WTC11 (cell line): ENCODE measurements at regions not wholly inside any gene's neighbourhood (a gene's known extent, or its start where the extent isn't known, plus 50 kb on each side); places are given as distances from the start of the nearest gene placed in this dataset.

Experiments used
- ATAC-seq: fragments of 200-7000 bp; cut with Tn5 transposase; 2 replicates; pipeline ENCODE4 v1.10.0; 2021; ENCODE audit warnings: mild to moderate bottlenecking, moderate library complexity
- CTCF ChIA-PET: fragments of 300-600 bp; sonication (Branson Sonifier 250); formaldehyde crosslinking; loops from one replicate; lab custom pipeline; 2021; ENCODE audit warnings: antibody characterized with exemption; lab: Charles Lee
- POLR2A ChIA-PET: fragments of 350-600 bp; sonication (Branson Sonifier 250); formaldehyde crosslinking; loops from one replicate; lab custom pipeline; 2021; ENCODE audit warnings: antibody characterized with exemption; lab: Charles Lee
- DNase-seq: peaks from one replicate; pipeline ENCODE4 v3.0.0; 2021; ENCODE audit warnings: low spot score
- H3K27ac Mint-ChIP-seq: 2 replicates; pipeline ENCODE4 v1.8.0; 2021; ENCODE audit warnings: mixed read lengths
- H3K27me3 Mint-ChIP-seq: 2 replicates; pipeline ENCODE4 v1.8.0; 2021; ENCODE audit warnings: low read depth, mild to moderate bottlenecking, moderate library complexity, mixed read lengths
- H3K36me3 Mint-ChIP-seq: 2 replicates; pipeline ENCODE4 v1.8.0; 2021; ENCODE audit warnings: mixed read lengths
- H3K4me1 Mint-ChIP-seq: 2 replicates; pipeline ENCODE4 v1.8.0; 2022; ENCODE audit warnings: mixed read lengths
- H3K4me3 Mint-ChIP-seq: 2 replicates; pipeline ENCODE4 v1.8.0; 2021; ENCODE audit warnings: mild to moderate bottlenecking, moderate library complexity, mixed read lengths
- H3K9me3 Mint-ChIP-seq: 2 replicates; pipeline ENCODE4 v1.8.0; 2021; ENCODE audit warnings: mixed read lengths
- CREB1 ChIP-seq: sonication (generic); formaldehyde crosslinking; IDR thresholded peaks from 2 replicates; pipeline ENCODE4 v1.8.0; 2023; ENCODE audit warnings: mild to moderate bottlenecking, missing genetic modification reagents
- ELF4 ChIP-seq: sonication (generic); formaldehyde crosslinking; IDR thresholded peaks from 2 replicates; pipeline ENCODE4 v1.8.1; 2022; ENCODE audit warnings: low read depth, mild to moderate bottlenecking, moderate library complexity, missing genetic modification reagents
- FOXK1 ChIP-seq: sonication (generic); formaldehyde crosslinking; IDR thresholded peaks from 2 replicates; pipeline ENCODE4 v1.8.0; 2022; ENCODE audit warnings: mild to moderate bottlenecking, moderate library complexity, missing genetic modification reagents
- HMGA2 ChIP-seq: fragments of 250-450 bp; sonication (Bioruptor Pico); IDR thresholded peaks from 2 replicates; pipeline ENCODE4 v1.4.0; 2021; ENCODE audit warnings: mild to moderate bottlenecking, moderate library complexity
- IRF2 ChIP-seq: sonication (generic); formaldehyde crosslinking; IDR thresholded peaks from 2 replicates; pipeline ENCODE4 v1.8.0; 2022; ENCODE audit warnings: low read depth, missing genetic modification reagents, borderline replicate concordance
- MXD4 ChIP-seq: fragments of 250-450 bp; sonication (Bioruptor Pico); IDR thresholded peaks from 2 replicates; pipeline ENCODE4 v1.8.0; 2021; ENCODE audit warnings: mild to moderate bottlenecking, moderate library complexity, borderline replicate concordance
- RELA ChIP-seq: sonication (generic); formaldehyde crosslinking; IDR thresholded peaks from 2 replicates; pipeline ENCODE4 v1.8.1; 2022; ENCODE audit warnings: missing genetic modification reagents, mild to moderate bottlenecking, borderline replicate concordance
- SP1 ChIP-seq: sonication (generic); formaldehyde crosslinking; conservative IDR thresholded peaks from 2 replicates; pipeline ENCODE4 v1.8.1; 2022; ENCODE audit warnings: missing genetic modification reagents
- TCF7 ChIP-seq: sonication (generic); formaldehyde crosslinking; IDR thresholded peaks from 2 replicates; pipeline ENCODE4 v1.8.0; 2022; ENCODE audit warnings: mild to moderate bottlenecking, low read depth, missing genetic modification reagents, moderate library complexity
- ZNF219 ChIP-seq: sonication (generic); formaldehyde crosslinking; IDR thresholded peaks from 2 replicates; pipeline ENCODE4 v1.8.0; 2023; ENCODE audit warnings: missing genetic modification reagents, mild to moderate bottlenecking, borderline replicate concordance
- ZNF317 ChIP-seq: sonication (generic); formaldehyde crosslinking; IDR thresholded peaks from 2 replicates; pipeline ENCODE4 v1.8.1; 2023; ENCODE audit warnings: low read depth, mild to moderate bottlenecking, moderate library complexity, missing genetic modification reagents, borderline replicate concordance
- ZNF396 ChIP-seq: fragments of 250-450 bp; sonication (Bioruptor Pico); IDR thresholded peaks from 2 replicates; pipeline ENCODE4 v1.8.0; 2021; ENCODE audit warnings: mild to moderate bottlenecking, moderate library complexity, borderline replicate concordance
- TF ChIP-seq, protein P1 (sequence below): sonication (generic); formaldehyde crosslinking; IDR thresholded peaks from 2 replicates; pipeline ENCODE4 v1.8.1; 2023; ENCODE audit warnings: mild to moderate bottlenecking, missing genetic modification reagents
- TF ChIP-seq, protein P2 (sequence below): fragments of 250-450 bp; sonication (Bioruptor Pico); conservative IDR thresholded peaks from 2 replicates; pipeline ENCODE4 v1.9.0; 2021; ENCODE audit warnings: mild to moderate bottlenecking
- TF ChIP-seq, protein P3 (sequence below): sonication (generic); formaldehyde crosslinking; IDR thresholded peaks from 2 replicates; pipeline ENCODE4 v1.8.1; 2023; ENCODE audit warnings: mild to moderate bottlenecking, moderate library complexity, missing genetic modification reagents
- TF ChIP-seq, protein P4 (sequence below): sonication (generic); formaldehyde crosslinking; IDR thresholded peaks from 2 replicates; pipeline ENCODE4 v1.8.0; 2022; ENCODE audit warnings: mild to moderate bottlenecking, missing genetic modification reagents
- TF ChIP-seq, protein P5 (sequence below): sonication (generic); formaldehyde crosslinking; IDR thresholded peaks from 2 replicates; pipeline ENCODE4 v1.8.0; 2023; ENCODE audit warnings: mild to moderate bottlenecking, missing genetic modification reagents
- TF ChIP-seq, protein P6 (sequence below): sonication (generic); formaldehyde crosslinking; IDR thresholded peaks from 2 replicates; pipeline ENCODE4 v1.8.1; 2023; ENCODE audit warnings: mild to moderate bottlenecking, missing genetic modification reagents, moderate library complexity
- TF ChIP-seq, protein P7 (sequence below): fragments of 250-450 bp; sonication (Bioruptor Pico); IDR thresholded peaks from 2 replicates; pipeline ENCODE4 v1.9.0; 2021; ENCODE audit warnings: mild to moderate bottlenecking, borderline replicate concordance

DNA sequence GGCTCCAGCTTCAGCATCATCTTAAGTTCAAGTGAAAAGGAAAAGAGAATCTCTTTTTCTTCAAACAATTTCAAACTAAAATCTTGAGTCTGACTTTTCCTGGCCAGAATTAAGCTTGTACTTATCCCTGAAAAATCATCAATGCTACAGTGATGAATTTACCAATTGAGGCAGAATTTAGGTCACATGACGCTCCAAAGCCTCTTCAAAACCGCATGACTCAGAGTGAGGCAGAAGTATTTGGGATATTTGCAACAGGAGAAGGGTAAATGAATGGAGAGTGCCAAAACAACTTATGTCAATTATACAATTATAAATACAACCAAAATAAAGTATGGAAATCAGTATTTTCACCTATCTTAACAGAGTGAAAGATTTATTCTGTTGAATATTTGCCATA, 515.5 kb downstream of the COL12A1 start:
- POLR2A ChIA-PET: no interaction called here
- no peak overlapping the region for H3K4me3 Mint-ChIP-seq
- DNase-seq (no peak), ATAC-seq (no peak)
- H3K36me3 Mint-ChIP-seq: no peaks in the 10 kb centered on the region
- H3K27ac Mint-ChIP-seq: no peak overlapping the region
- CTCF ChIA-PET: no interaction called here
- no peaks in the 10 kb centered on the region for H3K4me1 Mint-ChIP-seq
- TF ChIP-seq RELA: no peak
- TF ChIP-seq, protein P1, sequence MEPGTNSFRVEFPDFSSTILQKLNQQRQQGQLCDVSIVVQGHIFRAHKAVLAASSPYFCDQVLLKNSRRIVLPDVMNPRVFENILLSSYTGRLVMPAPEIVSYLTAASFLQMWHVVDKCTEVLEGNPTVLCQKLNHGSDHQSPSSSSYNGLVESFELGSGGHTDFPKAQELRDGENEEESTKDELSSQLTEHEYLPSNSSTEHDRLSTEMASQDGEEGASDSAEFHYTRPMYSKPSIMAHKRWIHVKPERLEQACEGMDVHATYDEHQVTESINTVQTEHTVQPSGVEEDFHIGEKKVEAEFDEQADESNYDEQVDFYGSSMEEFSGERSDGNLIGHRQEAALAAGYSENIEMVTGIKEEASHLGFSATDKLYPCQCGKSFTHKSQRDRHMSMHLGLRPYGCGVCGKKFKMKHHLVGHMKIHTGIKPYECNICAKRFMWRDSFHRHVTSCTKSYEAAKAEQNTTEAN (CRISPR knock-in tag): no peak
- TF ChIP-seq, protein P2, sequence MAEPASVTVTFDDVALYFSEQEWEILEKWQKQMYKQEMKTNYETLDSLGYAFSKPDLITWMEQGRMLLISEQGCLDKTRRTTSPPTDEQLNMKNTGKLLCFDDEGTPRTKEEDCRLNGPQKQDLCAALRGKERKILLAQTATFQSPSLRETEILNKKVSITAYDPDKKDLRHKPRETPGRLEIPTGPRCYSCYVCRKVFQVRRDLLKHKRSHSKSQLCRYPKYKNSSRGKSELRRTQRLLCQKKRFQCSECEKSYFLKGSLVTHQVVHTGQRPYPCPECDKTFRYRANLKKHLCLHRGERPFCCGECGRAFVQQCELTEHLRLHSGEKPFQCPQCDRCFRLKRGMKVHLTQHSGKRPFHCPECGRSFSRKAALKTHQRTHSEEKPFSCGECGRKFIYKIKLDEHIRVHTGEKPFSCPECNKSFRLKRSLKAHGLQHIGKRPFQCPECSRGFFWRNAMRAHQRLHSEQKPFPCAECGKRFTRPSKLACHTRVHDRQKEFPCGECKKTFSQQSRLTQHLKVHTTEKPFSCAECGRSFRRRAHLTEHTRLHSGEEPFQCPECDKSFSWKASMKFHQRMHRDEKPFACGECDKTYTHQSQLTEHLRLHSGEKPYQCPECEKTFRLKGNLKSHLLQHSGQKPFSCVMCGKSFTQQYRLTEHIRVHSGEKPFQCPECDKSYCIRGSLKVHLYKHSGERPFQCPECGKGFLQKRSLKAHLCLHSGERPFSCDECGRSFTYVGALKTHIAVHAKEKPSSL (CRISPR knock-in tag): no peak
- peaks cover 2% of the 10 kb centered on the region; the same call in 1 of the 2 replicates for H3K27me3 Mint-ChIP-seq
- no peaks in the 10 kb centered on the region for H3K9me3 Mint-ChIP-seq

DNA sequence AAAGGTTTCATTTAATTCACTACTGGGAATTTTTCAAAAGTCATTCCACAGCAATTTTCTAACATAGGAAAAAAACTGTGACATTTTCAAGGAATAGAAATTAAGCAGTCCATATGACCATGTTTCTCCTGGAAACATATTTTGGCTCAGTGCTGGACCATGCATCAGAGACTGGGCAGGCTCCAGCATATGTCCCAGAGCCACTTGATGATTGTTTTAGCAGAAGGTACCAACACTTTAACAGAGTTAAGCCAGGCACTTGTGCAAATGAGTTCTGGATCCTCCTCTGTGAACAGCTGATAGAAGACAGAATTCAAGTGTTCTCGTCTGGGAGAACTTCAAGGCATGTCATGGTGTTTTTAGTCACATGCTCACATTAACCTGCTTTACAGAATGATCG, 516.3 kb downstream of the COL12A1 start:
- H3K27me3 Mint-ChIP-seq: peaks cover 2% of the 10 kb centered on the region; the same call in 1 of the 2 replicates
- ChIA-PET CTCF (no interaction called here), POLR2A (no interaction called here)
- ATAC-seq (no peak), DNase-seq (no peak)
- H3K9me3 Mint-ChIP-seq: no peaks in the 10 kb centered on the region
- H3K36me3 Mint-ChIP-seq: no peaks in the 10 kb centered on the region
- no peaks in the 10 kb centered on the region for H3K4me1 Mint-ChIP-seq
- no peak overlapping the region for H3K4me3 Mint-ChIP-seq
- no peak overlapping the region for H3K27ac Mint-ChIP-seq
- TF ChIP-seq, protein P3, sequence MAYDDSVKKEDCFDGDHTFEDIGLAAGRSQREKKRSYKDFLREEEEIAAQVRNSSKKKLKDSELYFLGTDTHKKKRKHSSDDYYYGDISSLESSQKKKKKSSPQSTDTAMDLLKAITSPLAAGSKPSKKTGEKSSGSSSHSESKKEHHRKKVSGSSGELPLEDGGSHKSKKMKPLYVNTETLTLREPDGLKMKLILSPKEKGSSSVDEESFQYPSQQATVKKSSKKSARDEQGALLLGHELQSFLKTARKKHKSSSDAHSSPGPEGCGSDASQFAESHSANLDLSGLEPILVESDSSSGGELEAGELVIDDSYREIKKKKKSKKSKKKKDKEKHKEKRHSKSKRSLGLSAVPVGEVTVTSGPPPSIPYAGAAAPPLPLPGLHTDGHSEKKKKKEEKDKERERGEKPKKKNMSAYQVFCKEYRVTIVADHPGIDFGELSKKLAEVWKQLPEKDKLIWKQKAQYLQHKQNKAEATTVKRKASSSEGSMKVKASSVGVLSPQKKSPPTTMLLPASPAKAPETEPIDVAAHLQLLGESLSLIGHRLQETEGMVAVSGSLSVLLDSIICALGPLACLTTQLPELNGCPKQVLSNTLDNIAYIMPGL (CRISPR knock-in tag): no peak
- TF ChIP-seq, protein P4, sequence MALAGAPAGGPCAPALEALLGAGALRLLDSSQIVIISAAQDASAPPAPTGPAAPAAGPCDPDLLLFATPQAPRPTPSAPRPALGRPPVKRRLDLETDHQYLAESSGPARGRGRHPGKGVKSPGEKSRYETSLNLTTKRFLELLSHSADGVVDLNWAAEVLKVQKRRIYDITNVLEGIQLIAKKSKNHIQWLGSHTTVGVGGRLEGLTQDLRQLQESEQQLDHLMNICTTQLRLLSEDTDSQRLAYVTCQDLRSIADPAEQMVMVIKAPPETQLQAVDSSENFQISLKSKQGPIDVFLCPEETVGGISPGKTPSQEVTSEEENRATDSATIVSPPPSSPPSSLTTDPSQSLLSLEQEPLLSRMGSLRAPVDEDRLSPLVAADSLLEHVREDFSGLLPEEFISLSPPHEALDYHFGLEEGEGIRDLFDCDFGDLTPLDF (CRISPR knock-in tag): no peak
- no peak for TF ChIP-seq IRF2 (CRISPR knock-in tag)
- no peak for TF ChIP-seq ZNF317 (CRISPR knock-in tag)
- no peak for TF ChIP-seq ZNF219 (CRISPR knock-in tag)
- TF ChIP-seq TCF7 (CRISPR knock-in tag): no peak
- TF ChIP-seq, protein P5, sequence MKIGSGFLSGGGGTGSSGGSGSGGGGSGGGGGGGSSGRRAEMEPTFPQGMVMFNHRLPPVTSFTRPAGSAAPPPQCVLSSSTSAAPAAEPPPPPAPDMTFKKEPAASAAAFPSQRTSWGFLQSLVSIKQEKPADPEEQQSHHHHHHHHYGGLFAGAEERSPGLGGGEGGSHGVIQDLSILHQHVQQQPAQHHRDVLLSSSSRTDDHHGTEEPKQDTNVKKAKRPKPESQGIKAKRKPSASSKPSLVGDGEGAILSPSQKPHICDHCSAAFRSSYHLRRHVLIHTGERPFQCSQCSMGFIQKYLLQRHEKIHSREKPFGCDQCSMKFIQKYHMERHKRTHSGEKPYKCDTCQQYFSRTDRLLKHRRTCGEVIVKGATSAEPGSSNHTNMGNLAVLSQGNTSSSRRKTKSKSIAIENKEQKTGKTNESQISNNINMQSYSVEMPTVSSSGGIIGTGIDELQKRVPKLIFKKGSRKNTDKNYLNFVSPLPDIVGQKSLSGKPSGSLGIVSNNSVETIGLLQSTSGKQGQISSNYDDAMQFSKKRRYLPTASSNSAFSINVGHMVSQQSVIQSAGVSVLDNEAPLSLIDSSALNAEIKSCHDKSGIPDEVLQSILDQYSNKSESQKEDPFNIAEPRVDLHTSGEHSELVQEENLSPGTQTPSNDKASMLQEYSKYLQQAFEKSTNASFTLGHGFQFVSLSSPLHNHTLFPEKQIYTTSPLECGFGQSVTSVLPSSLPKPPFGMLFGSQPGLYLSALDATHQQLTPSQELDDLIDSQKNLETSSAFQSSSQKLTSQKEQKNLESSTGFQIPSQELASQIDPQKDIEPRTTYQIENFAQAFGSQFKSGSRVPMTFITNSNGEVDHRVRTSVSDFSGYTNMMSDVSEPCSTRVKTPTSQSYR: no peak
- no peak for TF ChIP-seq ELF4 (CRISPR knock-in tag)
- no peak for TF ChIP-seq SP1
- TF ChIP-seq, protein P6, sequence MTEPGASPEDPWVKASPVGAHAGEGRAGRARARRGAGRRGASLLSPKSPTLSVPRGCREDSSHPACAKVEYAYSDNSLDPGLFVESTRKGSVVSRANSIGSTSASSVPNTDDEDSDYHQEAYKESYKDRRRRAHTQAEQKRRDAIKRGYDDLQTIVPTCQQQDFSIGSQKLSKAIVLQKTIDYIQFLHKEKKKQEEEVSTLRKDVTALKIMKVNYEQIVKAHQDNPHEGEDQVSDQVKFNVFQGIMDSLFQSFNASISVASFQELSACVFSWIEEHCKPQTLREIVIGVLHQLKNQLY (CRISPR knock-in tag): no peak
- TF ChIP-seq MXD4 (CRISPR knock-in tag): no peak
- TF ChIP-seq, protein P7, sequence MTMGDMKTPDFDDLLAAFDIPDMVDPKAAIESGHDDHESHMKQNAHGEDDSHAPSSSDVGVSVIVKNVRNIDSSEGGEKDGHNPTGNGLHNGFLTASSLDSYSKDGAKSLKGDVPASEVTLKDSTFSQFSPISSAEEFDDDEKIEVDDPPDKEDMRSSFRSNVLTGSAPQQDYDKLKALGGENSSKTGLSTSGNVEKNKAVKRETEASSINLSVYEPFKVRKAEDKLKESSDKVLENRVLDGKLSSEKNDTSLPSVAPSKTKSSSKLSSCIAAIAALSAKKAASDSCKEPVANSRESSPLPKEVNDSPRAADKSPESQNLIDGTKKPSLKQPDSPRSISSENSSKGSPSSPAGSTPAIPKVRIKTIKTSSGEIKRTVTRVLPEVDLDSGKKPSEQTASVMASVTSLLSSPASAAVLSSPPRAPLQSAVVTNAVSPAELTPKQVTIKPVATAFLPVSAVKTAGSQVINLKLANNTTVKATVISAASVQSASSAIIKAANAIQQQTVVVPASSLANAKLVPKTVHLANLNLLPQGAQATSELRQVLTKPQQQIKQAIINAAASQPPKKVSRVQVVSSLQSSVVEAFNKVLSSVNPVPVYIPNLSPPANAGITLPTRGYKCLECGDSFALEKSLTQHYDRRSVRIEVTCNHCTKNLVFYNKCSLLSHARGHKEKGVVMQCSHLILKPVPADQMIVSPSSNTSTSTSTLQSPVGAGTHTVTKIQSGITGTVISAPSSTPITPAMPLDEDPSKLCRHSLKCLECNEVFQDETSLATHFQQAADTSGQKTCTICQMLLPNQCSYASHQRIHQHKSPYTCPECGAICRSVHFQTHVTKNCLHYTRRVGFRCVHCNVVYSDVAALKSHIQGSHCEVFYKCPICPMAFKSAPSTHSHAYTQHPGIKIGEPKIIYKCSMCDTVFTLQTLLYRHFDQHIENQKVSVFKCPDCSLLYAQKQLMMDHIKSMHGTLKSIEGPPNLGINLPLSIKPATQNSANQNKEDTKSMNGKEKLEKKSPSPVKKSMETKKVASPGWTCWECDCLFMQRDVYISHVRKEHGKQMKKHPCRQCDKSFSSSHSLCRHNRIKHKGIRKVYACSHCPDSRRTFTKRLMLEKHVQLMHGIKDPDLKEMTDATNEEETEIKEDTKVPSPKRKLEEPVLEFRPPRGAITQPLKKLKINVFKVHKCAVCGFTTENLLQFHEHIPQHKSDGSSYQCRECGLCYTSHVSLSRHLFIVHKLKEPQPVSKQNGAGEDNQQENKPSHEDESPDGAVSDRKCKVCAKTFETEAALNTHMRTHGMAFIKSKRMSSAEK (CRISPR knock-in tag): no peak
- TF ChIP-seq ZNF396 (CRISPR knock-in tag): no peak
- no peak for TF ChIP-seq HMGA2 (CRISPR knock-in tag)
- no peak for TF ChIP-seq CREB1 (CRISPR knock-in tag)
- TF ChIP-seq FOXK1: no peak
